ENCODE measurements at regions not wholly inside any gene's neighbourhood (a gene's known extent, or its start where the extent isn't known, plus 50 kb on each side); places are given as distances from the start of the nearest gene placed in this dataset.
"Not testable (repeated sequence)": the region's sequence is repeated elsewhere in the genome, so short reads cannot be mapped to it uniquely, and the experiment has no call there.

- TF ChIP-seq POLR2AphosphoS5 (IDR thresholded peaks at IDR 0.05), result not testable (repeated sequence)
- TF ChIP-seq, protein P1, sequence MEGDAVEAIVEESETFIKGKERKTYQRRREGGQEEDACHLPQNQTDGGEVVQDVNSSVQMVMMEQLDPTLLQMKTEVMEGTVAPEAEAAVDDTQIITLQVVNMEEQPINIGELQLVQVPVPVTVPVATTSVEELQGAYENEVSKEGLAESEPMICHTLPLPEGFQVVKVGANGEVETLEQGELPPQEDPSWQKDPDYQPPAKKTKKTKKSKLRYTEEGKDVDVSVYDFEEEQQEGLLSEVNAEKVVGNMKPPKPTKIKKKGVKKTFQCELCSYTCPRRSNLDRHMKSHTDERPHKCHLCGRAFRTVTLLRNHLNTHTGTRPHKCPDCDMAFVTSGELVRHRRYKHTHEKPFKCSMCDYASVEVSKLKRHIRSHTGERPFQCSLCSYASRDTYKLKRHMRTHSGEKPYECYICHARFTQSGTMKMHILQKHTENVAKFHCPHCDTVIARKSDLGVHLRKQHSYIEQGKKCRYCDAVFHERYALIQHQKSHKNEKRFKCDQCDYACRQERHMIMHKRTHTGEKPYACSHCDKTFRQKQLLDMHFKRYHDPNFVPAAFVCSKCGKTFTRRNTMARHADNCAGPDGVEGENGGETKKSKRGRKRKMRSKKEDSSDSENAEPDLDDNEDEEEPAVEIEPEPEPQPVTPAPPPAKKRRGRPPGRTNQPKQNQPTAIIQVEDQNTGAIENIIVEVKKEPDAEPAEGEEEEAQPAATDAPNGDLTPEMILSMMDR (IDR thresholded peaks at IDR 0.05; ENCODE audit: poor library complexity, severe bottlenecking), result not testable (repeated sequence)
- TF ChIP-seq, protein P2, sequence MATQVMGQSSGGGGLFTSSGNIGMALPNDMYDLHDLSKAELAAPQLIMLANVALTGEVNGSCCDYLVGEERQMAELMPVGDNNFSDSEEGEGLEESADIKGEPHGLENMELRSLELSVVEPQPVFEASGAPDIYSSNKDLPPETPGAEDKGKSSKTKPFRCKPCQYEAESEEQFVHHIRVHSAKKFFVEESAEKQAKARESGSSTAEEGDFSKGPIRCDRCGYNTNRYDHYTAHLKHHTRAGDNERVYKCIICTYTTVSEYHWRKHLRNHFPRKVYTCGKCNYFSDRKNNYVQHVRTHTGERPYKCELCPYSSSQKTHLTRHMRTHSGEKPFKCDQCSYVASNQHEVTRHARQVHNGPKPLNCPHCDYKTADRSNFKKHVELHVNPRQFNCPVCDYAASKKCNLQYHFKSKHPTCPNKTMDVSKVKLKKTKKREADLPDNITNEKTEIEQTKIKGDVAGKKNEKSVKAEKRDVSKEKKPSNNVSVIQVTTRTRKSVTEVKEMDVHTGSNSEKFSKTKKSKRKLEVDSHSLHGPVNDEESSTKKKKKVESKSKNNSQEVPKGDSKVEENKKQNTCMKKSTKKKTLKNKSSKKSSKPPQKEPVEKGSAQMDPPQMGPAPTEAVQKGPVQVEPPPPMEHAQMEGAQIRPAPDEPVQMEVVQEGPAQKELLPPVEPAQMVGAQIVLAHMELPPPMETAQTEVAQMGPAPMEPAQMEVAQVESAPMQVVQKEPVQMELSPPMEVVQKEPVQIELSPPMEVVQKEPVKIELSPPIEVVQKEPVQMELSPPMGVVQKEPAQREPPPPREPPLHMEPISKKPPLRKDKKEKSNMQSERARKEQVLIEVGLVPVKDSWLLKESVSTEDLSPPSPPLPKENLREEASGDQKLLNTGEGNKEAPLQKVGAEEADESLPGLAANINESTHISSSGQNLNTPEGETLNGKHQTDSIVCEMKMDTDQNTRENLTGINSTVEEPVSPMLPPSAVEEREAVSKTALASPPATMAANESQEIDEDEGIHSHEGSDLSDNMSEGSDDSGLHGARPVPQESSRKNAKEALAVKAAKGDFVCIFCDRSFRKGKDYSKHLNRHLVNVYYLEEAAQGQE (IDR thresholded peaks at IDR 0.05; ENCODE audit: borderline replicate concordance), result not testable (repeated sequence)
These were observed 554.2 kb upstream of the ACTRT1 start for GRCh38 chrX:128606357-128606756.
